ENCODE measurements at regions not wholly inside any gene's neighbourhood (a gene's known extent, or its start where the extent isn't known, plus 50 kb on each side); places are given as distances from the start of the nearest gene placed in this dataset.

GRCh38 chrX:40282348-40282747 lies 184.6 kb upstream of the BCOR start:
- Histone ChIP-seq H3K4me1 (no peaks in the 10 kb centered on the region), H3K4me3 (no peak overlapping the region), H3K27me3 (no peaks in the 10 kb centered on the region), H3K36me3 (no peaks in the 10 kb centered on the region), H3K27ac (no peak overlapping the region), H3K9me3 (no peaks in the 10 kb centered on the region)
- intact Hi-C loops (cut with DNase I; ENCODE audit: low total_unique reads): no loop called here
- ATAC-seq (no peak), DNase-seq (no peak)
- in situ Hi-C loops (cut with MboI; ENCODE audit: low sequenced_read_pairs in 4 of 4): loop anchor here in 1 of 4 donors (25.0 kb wide), 1 partner anchor 470 kb away; no protein-coding TSS in a partner anchor
- TF ChIP-seq CTCF (IDR thresholded peaks at IDR 0.05 in 4 of 5, conservative IDR thresholded peaks at IDR 0.05 in 1 of 5) (no peak), POLR2A (IDR thresholded peaks at IDR 0.05) (no peak)

DNA sequence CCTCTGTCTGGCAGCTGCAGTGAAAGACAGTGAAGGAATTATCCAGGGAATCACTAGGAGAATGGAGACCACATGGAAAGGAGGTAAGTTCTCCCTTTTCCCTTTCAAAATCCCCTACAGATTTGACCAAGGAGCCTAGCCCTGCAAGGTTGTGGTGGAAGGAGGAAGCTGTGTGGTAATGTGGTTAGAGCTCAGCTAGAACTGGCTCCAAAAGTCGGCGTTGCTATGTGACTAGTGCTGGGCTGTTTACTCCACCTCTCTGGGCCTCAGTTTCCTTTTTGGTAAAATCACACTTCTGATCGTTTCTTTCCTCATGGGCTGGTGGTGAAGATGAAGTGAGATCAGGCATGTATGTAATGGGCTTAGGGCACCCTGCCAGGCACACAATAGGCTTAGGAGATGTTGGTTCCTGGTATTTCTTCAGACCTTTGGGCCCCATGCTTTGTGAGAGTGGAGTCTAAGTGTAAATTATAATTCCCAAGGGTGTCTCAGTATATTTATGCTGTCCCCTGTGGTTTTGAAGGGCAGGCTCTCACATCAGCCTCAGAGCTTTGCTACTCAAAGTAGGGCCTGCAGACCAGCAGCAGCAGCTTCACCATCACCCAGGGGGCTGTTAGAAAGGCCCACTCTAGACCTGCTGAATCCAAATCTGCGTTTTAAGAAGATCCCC lies 183.7 kb upstream of the BCOR start:
- Histone ChIP-seq H3K4me1 (no peaks in the 10 kb centered on the region), H3K27ac (no peak overlapping the region), H3K9me3 (no peaks in the 10 kb centered on the region), H3K36me3 (no peaks in the 10 kb centered on the region), H3K4me3 (no peak overlapping the region), H3K27me3 (no peaks in the 10 kb centered on the region)
- in situ Hi-C loops (cut with MboI; ENCODE audit: low sequenced_read_pairs in 4 of 4) (loop anchor here in 1 of 4 donors (25.0 kb wide), 1 partner anchor 469 kb away; no protein-coding TSS in a partner anchor), intact Hi-C loops (cut with DNase I; ENCODE audit: low total_unique reads) (no loop called here)
- ATAC-seq (no peak), DNase-seq (no peak)
- TF ChIP-seq POLR2A (IDR thresholded peaks at IDR 0.05) (no peak), CTCF (IDR thresholded peaks at IDR 0.05 in 4 of 5, conservative IDR thresholded peaks at IDR 0.05 in 1 of 5) (no peak)

GRCh38 chrX:40279762-40280161 lies 182.0 kb upstream of the BCOR start:
- no peaks in the 10 kb centered on the region for H3K27me3 ChIP-seq
- ATAC-seq: no peak
- intact Hi-C loops (cut with DNase I; ENCODE audit: low total_unique reads): no loop called here

GRCh38 chrX:40279091-40279430 lies 181.3 kb upstream of the BCOR start:
- TF ChIP-seq POLR2A (IDR thresholded peaks at IDR 0.05) (no peak), CTCF (IDR thresholded peaks at IDR 0.05 in 4 of 5, conservative IDR thresholded peaks at IDR 0.05 in 1 of 5) (no peak)
- in situ Hi-C loops (cut with MboI; ENCODE audit: low sequenced_read_pairs in 4 of 4) (loop anchor here in 1 of 4 donors (25.0 kb wide), 1 partner anchor 467 kb away; no protein-coding TSS in a partner anchor), intact Hi-C loops (cut with DNase I; ENCODE audit: low total_unique reads) (no loop called here)
- no peak for ATAC-seq
- Histone ChIP-seq H3K9me3 (no peaks in the 10 kb centered on the region), H3K4me1 (no peaks in the 10 kb centered on the region), H3K4me3 (no peak overlapping the region), H3K36me3 (no peaks in the 10 kb centered on the region), H3K27me3 (no peaks in the 10 kb centered on the region), H3K27ac (no peak overlapping the region)
- DNase-seq: no peak

More at GRCh38 chrX:40279762-40280161, 182.0 kb upstream of the BCOR start:
- TF ChIP-seq POLR2A (IDR thresholded peaks at IDR 0.05): no peak
- TF ChIP-seq CTCF (IDR thresholded peaks at IDR 0.05 in 4 of 5, conservative IDR thresholded peaks at IDR 0.05 in 1 of 5): no peak
- in situ Hi-C loops (cut with MboI; ENCODE audit: low sequenced_read_pairs in 4 of 4): loop anchor here in 1 of 4 donors (25.0 kb wide), 1 partner anchor 467 kb away; no protein-coding TSS in a partner anchor
- Histone ChIP-seq H3K27ac (no peak overlapping the region), H3K4me1 (no peaks in the 10 kb centered on the region), H3K4me3 (no peak overlapping the region), H3K9me3 (no peaks in the 10 kb centered on the region), H3K36me3 (no peaks in the 10 kb centered on the region)
- DNase-seq: no peak
